Common myeloid progenitor, CD34-positive (primary cell): ENCODE measurements at regions not wholly inside any gene's neighbourhood (a gene's known extent, or its start where the extent isn't known, plus 50 kb on each side); places are given as distances from the start of the nearest gene placed in this dataset.

Experiments used
- CTCF ChIA-PET: fragments of 350-600 bp; sonication (Branson Sonifier 250); formaldehyde crosslinking; loops from one replicate; lab custom pipeline; 2021; ENCODE audit warnings: antibody characterized with exemption; lab: Charles Lee
- POLR2A ChIA-PET: fragments of 350-600 bp; sonication (Branson Sonifier 250); formaldehyde crosslinking; loops from one replicate; lab custom pipeline; 2021; ENCODE audit warnings: antibody characterized with exemption; lab: Charles Lee
- DNase-seq, 3 donors: peaks; one replicate each; pipeline versions ENCODE4 v3.0.0 to v3.0.0-alpha.2; 2013
- H3K27ac ChIP-seq, 2 experiments: 1 replicate in 1 of 2; 2 replicates in 1 of 2; pipeline ENCODE4 v1.7.0; 2013; ENCODE audit warnings: inconsistent platforms in 2 of 2, low read length in 2 of 2, mild to moderate bottlenecking in 2 of 2, low read depth in 1 of 2, moderate library complexity in 1 of 2; ENCODE audit not compliant: severe bottlenecking in 2 of 2, insufficient read depth in 1 of 2, poor library complexity in 1 of 2
- H3K27me3 ChIP-seq, 5 experiments: replicated peaks in 2 of 5; 1 replicate in 3 of 5; 2 replicates in 2 of 5; pipeline versions ENCODE4 v1.6.1 to v1.7.0; 2013; ENCODE audit warnings: low read length in 4 of 5, mild to moderate bottlenecking in 2 of 5, moderate library complexity in 2 of 5, inconsistent platforms in 1 of 5; ENCODE audit not compliant: insufficient read depth in 5 of 5, control insufficient read depth in 4 of 5
- H3K36me3 ChIP-seq, 4 experiments: 1 replicate in 2 of 4; 2 replicates in 2 of 4; pipeline versions ENCODE4 v1.6.1 to v1.7.0; 2013; ENCODE audit warnings: low read length in 3 of 4, control low read depth in 1 of 4, mild to moderate bottlenecking in 1 of 4; ENCODE audit not compliant: control insufficient read depth in 4 of 4, insufficient read depth in 4 of 4
- H3K4me1 ChIP-seq, 4 experiments: 1 replicate in 3 of 4; 2 replicates in 1 of 4; pipeline versions ENCODE4 v1.6.1 to v1.7.1; 2013; ENCODE audit warnings: low read length in 3 of 4, mild to moderate bottlenecking in 3 of 4, control low read depth in 1 of 4, inconsistent platforms in 1 of 4, moderate library complexity in 1 of 4; ENCODE audit not compliant: control insufficient read depth in 4 of 4, insufficient read depth in 4 of 4; ENCODE audit errors: control extremely low read depth in 1 of 4
- H3K4me3 ChIP-seq, 7 experiments: 1 replicate in 4 of 7; 2 replicates in 3 of 7; pipeline versions ENCODE4 v1.5.1 to v1.7.0; 2013; ENCODE audit warnings: mild to moderate bottlenecking in 7 of 7, low read length in 6 of 7, moderate library complexity in 6 of 7, inconsistent platforms in 2 of 7, low read depth in 2 of 7, control low read depth in 1 of 7; ENCODE audit not compliant: insufficient read depth in 4 of 7, control insufficient read depth in 1 of 7; ENCODE audit errors: extremely low read depth in 1 of 7
- H3K9me3 ChIP-seq, 5 experiments: 1 replicate in 4 of 5; 2 replicates in 1 of 5; pipeline versions ENCODE4 v1.6.1 to v1.7.1; 2013; ENCODE audit warnings: low read length in 4 of 5, mild to moderate bottlenecking in 2 of 5, inconsistent platforms in 1 of 5, low read depth in 1 of 5, moderate library complexity in 1 of 5; ENCODE audit not compliant: control insufficient read depth in 4 of 5, insufficient read depth in 2 of 5; ENCODE audit errors: control extremely low read depth in 1 of 5
- WGBS: methylation state at CpG from one replicate; pipeline ENCODE4 v1.1.5; 2013; ENCODE audit not compliant: insufficient coverage; 5-methylcytosine and 5-hydroxymethylcytosine counted together

DNA sequence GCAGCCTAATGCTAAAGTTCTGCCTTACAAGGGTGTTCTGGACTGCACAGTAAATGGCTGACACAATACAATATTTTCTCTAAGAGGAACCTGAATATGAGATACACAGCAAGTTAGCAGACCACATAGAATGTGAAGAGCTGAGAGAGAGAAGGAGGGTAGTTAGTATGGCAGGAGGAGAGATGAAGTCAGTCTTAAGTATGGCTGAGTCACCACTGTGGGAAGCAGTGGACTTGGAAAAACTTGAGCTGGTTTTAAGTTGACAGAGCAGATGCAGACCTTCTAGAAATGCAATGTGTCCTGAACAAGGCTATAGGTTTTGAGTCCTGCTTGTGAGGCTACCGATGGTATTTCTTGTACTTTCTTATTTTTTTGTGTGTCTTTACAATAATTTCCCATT, 172.5 kb downstream of the SH2D1A start:
- Histone ChIP-seq H3K9me3 (no peaks in the 10 kb centered on the region), H3K27me3 (no peaks in the 10 kb centered on the region), H3K4me3 (no peak overlapping the region), H3K4me1 (no peaks in the 10 kb centered on the region), H3K36me3 (no peaks in the 10 kb centered on the region), H3K27ac (no peak overlapping the region)
- ChIA-PET POLR2A (no interaction called here), CTCF (no interaction called here)
- no CpG with 5 or more reads among the region's 1 CpG for WGBS
- no peak for DNase-seq

DNA sequence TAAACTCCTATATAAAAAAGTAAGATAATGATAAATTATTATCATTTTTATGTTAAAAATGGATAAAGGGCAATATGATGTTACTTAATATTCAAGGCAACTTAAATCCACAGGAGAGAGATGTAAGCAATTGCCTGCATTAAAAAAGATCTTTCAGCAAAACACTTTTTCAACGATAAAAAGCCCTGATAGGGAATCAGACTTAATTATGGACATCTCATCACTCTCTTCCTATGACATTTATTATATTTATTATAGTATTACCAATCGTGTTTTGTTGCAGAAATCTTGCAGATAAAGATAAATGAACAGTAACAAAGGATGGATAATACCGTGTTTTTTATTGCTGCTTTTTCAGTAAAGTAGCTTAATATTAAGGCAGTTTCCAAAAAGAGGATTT, 178.5 kb downstream of the SH2D1A start:
- ChIA-PET CTCF (no interaction called here), POLR2A (no interaction called here)
- H3K9me3 ChIP-seq: no peaks in the 10 kb centered on the region
- no peaks in the 10 kb centered on the region for H3K4me1 ChIP-seq
- H3K4me3 ChIP-seq: no peak overlapping the region
- WGBS: 90% methylated on average over 1 of the region's 3 CpGs
- no peak overlapping the region for H3K27ac ChIP-seq
- no peaks in the 10 kb centered on the region for H3K36me3 ChIP-seq
- no peak for DNase-seq
- H3K27me3 ChIP-seq: no peaks in the 10 kb centered on the region

DNA sequence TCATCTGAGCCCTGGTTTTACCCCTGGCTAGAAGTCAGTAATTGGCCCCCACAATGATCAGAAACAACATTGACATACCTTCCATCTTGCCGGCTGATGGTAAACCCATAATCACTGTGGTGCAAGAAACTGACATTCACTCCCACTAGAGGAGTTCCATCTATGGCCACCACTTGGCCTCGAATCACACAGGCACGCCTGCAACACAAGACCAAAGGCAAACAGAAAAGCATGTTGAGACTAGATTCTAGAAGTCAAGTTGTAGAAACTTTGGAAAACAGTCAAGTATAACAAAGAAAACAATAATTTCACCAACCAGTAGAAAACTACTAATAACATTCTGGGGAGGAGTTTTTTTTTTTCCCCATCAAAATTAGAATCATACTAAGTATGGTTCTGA, 183.4 kb downstream of the SH2D1A start:
- POLR2A ChIA-PET: no interaction called here
- WGBS: 100% methylated on average over 1 of the region's 3 CpGs
- no peaks in the 10 kb centered on the region for H3K36me3 ChIP-seq

DNA sequence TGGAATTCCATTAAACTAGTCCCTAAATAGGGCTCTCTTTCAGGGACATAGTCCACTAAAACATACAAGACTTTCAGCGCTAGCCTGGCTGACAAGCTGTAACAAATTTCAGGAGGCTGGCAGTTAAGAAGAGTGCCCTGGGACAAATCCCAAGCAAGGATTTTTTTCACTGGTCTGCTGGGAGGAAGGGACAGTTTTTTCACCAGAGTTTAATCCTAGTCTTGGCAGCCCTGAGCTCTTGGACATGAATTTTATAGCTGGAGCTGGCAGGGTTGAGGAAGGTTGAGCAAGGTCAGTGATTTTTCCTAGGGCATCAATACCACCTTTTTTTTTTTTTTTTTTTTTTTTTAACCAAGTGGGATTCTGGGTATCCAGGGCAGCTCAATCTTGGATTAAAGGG, 184.4 kb downstream of the SH2D1A start:
- WGBS: 100% methylated on average over 1 of the region's 1 CpG
- ChIA-PET POLR2A (no interaction called here), CTCF (no interaction called here)
- H3K9me3 ChIP-seq: no peaks in the 10 kb centered on the region
- H3K36me3 ChIP-seq: no peaks in the 10 kb centered on the region
- H3K27me3 ChIP-seq: no peaks in the 10 kb centered on the region
- H3K27ac ChIP-seq: no peak overlapping the region
- no peaks in the 10 kb centered on the region for H3K4me1 ChIP-seq
- no peak for DNase-seq
- H3K4me3 ChIP-seq: no peak overlapping the region

More for the DNA sequence above, 183.4 kb downstream of the SH2D1A start:
- no peak for DNase-seq
- Histone ChIP-seq H3K4me3 (no peak overlapping the region), H3K27ac (no peak overlapping the region), H3K9me3 (no peaks in the 10 kb centered on the region), H3K4me1 (no peaks in the 10 kb centered on the region), H3K27me3 (no peaks in the 10 kb centered on the region)
- CTCF ChIA-PET: no interaction called here

DNA sequence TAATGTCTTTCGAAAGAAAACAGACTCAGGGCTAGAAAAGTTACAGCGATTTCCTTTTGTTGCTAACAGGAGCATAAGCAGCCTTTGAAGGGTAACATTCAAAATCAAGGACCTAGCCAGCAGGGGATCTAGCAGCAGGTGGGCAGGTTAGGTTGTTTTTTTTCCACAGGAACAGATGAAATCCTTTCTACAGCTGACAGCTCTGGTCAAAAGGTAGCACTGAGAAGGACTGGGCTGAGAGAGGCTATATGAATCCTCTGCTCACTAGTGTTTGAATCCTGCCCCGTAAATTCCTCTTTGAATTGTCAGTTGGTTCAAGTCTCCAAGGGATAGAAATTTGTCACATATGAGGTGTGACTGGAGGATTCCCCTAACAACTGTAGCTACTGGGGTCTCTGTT, 188.2 kb downstream of the SH2D1A start:
- no peak overlapping the region for H3K4me3 ChIP-seq
- no peak for DNase-seq
- no peaks in the 10 kb centered on the region for H3K9me3 ChIP-seq
- ChIA-PET CTCF (no interaction called here), POLR2A (no interaction called here)
- H3K36me3 ChIP-seq: no peaks in the 10 kb centered on the region
- H3K4me1 ChIP-seq: no peaks in the 10 kb centered on the region
- H3K27me3 ChIP-seq: no peaks in the 10 kb centered on the region
- no peak overlapping the region for H3K27ac ChIP-seq
- 47% methylated on average over 3 of the region's 3 CpGs for WGBS

DNA sequence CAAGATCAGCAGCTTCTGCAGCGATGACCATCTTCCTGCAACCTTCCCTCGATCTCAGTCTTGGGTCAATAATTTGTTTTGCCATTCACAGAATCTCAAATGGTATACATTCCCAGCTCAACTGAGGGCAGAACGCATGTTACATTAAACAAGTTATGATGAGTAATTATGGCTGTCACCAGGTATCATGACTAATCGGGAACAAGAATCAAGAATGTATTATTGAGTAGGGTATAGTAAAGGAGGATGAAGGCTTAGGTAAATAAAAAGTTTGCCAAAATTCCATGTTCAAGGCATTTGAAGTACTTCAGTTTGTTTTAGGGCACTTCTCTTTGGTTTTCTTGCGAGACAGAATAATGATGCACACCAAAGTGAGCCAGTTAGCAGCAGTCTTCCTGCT, 194.1 kb downstream of the SH2D1A start:
- H3K4me3 ChIP-seq: no peak overlapping the region
- H3K9me3 ChIP-seq: no peaks in the 10 kb centered on the region
- DNase-seq: no peak
- no peaks in the 10 kb centered on the region for H3K4me1 ChIP-seq
- no peaks in the 10 kb centered on the region for H3K36me3 ChIP-seq
- no peaks in the 10 kb centered on the region for H3K27me3 ChIP-seq
- POLR2A ChIA-PET: no interaction called here
- 95% methylated on average over 2 of the region's 5 CpGs for WGBS
- CTCF ChIA-PET: no interaction called here
- no peak overlapping the region for H3K27ac ChIP-seq

DNA sequence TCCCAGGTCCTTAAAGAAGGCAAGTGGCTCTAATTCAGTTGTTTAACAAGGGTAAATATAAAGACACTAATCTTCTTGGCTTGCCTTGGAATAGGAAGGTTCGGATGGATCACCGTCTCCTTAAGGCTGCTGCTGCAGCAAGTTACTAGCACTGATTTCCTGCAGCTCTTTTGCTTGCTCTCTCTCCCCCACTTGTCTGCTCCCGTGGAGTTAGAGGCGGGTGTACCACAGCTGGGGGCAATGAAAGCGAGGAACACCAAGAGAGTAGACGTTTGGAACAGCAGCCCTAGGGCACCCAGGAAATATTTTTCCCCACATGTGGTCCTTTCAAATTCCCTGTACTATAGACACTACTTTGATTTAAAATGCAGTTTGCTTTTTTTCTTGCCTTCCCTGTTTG, 202.2 kb downstream of the SH2D1A start:
- no peaks in the 10 kb centered on the region for H3K36me3 ChIP-seq
- H3K4me1 ChIP-seq: no peaks in the 10 kb centered on the region
- POLR2A ChIA-PET: no interaction called here
- no peak overlapping the region for H3K27ac ChIP-seq
- H3K4me3 ChIP-seq: no peak overlapping the region
- H3K27me3 ChIP-seq: peaks cover 0 to 2% (median 0%) of the 10 kb centered on the region in 5 experiments
- WGBS: 46% methylated on average over 6 of the region's 6 CpGs
- CTCF ChIA-PET: no interaction called here
- no peaks in the 10 kb centered on the region for H3K9me3 ChIP-seq
- DNase-seq: no peak
